ENCODE measurements at regions not wholly inside any gene's neighbourhood (a gene's known extent, or its start where the extent isn't known, plus 50 kb on each side); places are given as distances from the start of the nearest gene placed in this dataset.

DNA sequence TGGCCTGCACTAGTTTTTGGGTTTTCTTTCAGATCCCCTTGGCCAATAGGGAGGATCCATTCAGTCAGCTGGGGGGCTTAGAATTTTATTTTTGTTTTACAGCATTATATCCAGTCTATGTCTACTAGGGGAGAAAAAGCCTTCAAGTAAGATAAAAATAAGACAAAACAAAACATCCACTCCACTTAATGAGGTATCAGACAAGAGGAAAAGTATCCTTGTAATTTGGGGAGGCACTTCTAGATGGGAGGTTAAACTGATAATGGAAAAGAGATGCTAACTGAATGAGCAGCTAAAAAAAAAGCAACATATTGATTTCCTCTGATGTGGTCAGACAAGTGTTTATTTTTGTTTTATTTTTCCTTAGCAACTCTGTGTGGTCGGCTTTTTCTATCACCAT is 278.0 kb upstream of the ANO3 start:
- TF ChIP-seq SMC3 (IDR thresholded peaks at IDR 0.05) = no peak
- TF ChIP-seq POLR2A (IDR thresholded peaks at IDR 0.05; ENCODE audit: low read length) = no peak
- TF ChIP-seq, protein P1, sequence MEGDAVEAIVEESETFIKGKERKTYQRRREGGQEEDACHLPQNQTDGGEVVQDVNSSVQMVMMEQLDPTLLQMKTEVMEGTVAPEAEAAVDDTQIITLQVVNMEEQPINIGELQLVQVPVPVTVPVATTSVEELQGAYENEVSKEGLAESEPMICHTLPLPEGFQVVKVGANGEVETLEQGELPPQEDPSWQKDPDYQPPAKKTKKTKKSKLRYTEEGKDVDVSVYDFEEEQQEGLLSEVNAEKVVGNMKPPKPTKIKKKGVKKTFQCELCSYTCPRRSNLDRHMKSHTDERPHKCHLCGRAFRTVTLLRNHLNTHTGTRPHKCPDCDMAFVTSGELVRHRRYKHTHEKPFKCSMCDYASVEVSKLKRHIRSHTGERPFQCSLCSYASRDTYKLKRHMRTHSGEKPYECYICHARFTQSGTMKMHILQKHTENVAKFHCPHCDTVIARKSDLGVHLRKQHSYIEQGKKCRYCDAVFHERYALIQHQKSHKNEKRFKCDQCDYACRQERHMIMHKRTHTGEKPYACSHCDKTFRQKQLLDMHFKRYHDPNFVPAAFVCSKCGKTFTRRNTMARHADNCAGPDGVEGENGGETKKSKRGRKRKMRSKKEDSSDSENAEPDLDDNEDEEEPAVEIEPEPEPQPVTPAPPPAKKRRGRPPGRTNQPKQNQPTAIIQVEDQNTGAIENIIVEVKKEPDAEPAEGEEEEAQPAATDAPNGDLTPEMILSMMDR (IDR thresholded peaks at IDR 0.05) = no peak
- no peak for TF ChIP-seq JUNB (IDR thresholded peaks at IDR 0.05)
- no peak for TF ChIP-seq KDM1A (IDR thresholded peaks at IDR 0.05; ENCODE audit: low read depth)
- TF ChIP-seq CHD2 (IDR thresholded peaks at IDR 0.05; ENCODE audit: low read length, partially characterized antibody) = no peak
- no peak for TF ChIP-seq EP300 (IDR thresholded peaks at IDR 0.05)
- TF ChIP-seq, protein P2, sequence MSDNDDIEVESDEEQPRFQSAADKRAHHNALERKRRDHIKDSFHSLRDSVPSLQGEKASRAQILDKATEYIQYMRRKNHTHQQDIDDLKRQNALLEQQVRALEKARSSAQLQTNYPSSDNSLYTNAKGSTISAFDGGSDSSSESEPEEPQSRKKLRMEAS (IDR thresholded peaks at IDR 0.05) = no peak
- no peak for TF ChIP-seq MYC (IDR thresholded peaks at IDR 0.05; ENCODE audit: borderline replicate concordance, low read length)
- TF ChIP-seq KDM5A (IDR thresholded peaks at IDR 0.05) = no peak
- no peak for TF ChIP-seq RFX5 (IDR thresholded peaks at IDR 0.05)
- no peak for TF ChIP-seq JUN (IDR thresholded peaks at IDR 0.05)

Measured in A549 (cell line).